Cardiac muscle cell (in vitro differentiated cells and primary cell): ENCODE measurements at regions not wholly inside any gene's neighbourhood (a gene's known extent, or its start where the extent isn't known, plus 50 kb on each side); places are given as distances from the start of the nearest gene placed in this dataset.

ENCODE experiments used
- DNase-seq, 2 donors: peaks; one replicate each; pipeline versions ENCODE4 v3.0.0 to v3.0.0-alpha.2; 2010 to 2017; ENCODE audit warnings: low read depth in 1 of 2, low spot score in 1 of 2
- H3K27ac ChIP-seq: fragments of 200-600 bp; sonication (generic); 2 replicates; pipeline ENCODE4 v1.5.1; 2016
- H3K27me3 ChIP-seq: fragments of 200-600 bp; sonication (generic); 2 replicates; pipeline ENCODE4 v1.6.0; 2016; ENCODE audit warnings: control low read depth
- H3K36me3 ChIP-seq: fragments of 200-600 bp; sonication (generic); 2 replicates; pipeline ENCODE4 v1.5.1; 2016; ENCODE audit warnings: control low read depth
- H3K4me1 ChIP-seq: fragments of 200-600 bp; sonication (generic); 2 replicates; pipeline ENCODE4 v1.8.1; 2017; ENCODE audit warnings: low read depth, mild to moderate bottlenecking, mixed run types
- H3K4me3 ChIP-seq: fragments of 200-600 bp; sonication (generic); 2 replicates; pipeline ENCODE4 v1.5.1; 2016; ENCODE audit warnings: mild to moderate bottlenecking
- H3K9me3 ChIP-seq: fragments of 200-600 bp; sonication (generic); 2 replicates; pipeline ENCODE4 v1.5.1; 2017; ENCODE audit warnings: low read depth, mild to moderate bottlenecking, control low read depth
- TF ChIP-seq, protein P1 (sequence below): IDR thresholded peaks from 2 replicates; pipeline ENCODE4 v1.5.1; 2012; ENCODE audit warnings: low read depth, mild to moderate bottlenecking, low read length

DNA sequence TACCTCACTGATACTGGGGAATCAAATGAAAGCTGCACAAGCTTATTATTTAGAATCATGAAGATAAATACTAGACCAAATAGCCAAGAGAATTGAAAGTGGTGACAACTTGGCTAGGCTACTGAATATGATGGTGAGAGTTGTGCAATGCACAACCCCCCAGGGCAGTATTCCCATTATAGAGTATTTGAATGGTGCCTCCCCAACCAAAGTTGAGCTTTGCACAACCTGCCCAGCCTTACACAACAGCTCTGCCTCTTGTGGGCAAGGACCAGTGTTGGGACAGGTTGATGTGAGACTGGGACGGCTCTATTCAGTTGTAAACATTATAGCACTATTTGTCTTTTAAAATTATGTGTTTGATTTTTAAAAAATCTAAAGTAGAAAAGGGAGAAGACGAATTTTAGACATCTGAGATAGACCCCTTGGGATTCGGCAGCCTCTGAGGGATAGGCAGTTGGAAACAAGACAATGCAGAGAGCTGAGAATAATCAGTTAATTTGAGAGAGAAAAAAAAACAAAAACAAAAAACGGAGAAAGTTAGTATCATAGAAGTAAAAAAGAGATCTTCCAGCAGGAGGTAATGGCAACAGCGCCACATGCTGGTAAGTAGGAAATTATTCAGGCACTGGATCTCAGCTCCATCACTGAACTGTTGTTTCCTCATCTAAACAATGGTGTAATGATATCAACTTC lies 91.0 kb upstream of the KCNA3 start:
- peaks cover 16% of the 10 kb centered on the region for H3K27me3 ChIP-seq
- no peaks in the 10 kb centered on the region for H3K4me1 ChIP-seq
- no peak overlapping the region for H3K4me3 ChIP-seq
- no peaks in the 10 kb centered on the region for H3K36me3 ChIP-seq
- H3K27ac ChIP-seq, result no peak overlapping the region
- peak; percentile 54 to 76 for DNase-seq
- TF ChIP-seq, protein P1, sequence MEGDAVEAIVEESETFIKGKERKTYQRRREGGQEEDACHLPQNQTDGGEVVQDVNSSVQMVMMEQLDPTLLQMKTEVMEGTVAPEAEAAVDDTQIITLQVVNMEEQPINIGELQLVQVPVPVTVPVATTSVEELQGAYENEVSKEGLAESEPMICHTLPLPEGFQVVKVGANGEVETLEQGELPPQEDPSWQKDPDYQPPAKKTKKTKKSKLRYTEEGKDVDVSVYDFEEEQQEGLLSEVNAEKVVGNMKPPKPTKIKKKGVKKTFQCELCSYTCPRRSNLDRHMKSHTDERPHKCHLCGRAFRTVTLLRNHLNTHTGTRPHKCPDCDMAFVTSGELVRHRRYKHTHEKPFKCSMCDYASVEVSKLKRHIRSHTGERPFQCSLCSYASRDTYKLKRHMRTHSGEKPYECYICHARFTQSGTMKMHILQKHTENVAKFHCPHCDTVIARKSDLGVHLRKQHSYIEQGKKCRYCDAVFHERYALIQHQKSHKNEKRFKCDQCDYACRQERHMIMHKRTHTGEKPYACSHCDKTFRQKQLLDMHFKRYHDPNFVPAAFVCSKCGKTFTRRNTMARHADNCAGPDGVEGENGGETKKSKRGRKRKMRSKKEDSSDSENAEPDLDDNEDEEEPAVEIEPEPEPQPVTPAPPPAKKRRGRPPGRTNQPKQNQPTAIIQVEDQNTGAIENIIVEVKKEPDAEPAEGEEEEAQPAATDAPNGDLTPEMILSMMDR, result peak; percentile 76
- H3K9me3 ChIP-seq, result no peaks in the 10 kb centered on the region

DNA sequence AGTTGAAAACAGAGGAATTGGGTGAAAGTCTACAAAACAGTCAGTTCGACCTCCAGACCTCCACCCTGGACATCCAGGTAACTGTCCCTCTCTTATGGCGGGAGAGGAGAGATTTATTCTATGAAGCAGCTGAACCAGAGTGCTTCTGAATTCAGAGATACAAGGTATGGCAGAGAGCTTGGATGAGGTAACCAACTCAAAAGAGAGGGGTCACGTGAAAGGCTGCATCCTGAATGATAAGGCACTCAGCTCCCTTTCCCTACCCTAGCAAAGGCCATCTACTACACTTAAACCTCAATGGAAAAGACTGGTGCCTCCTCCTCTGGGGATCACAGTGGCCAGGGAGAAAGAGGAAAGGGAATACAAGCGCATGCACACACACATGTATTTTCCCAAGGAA lies 88.4 kb upstream of the KCNA3 start:
- no peak overlapping the region for H3K27ac ChIP-seq
- H3K27me3 ChIP-seq, result peaks cover 14% of the 10 kb centered on the region
- H3K36me3 ChIP-seq, result no peaks in the 10 kb centered on the region
- DNase-seq, result no peak
- TF ChIP-seq, protein P1, result no peak
- H3K4me1 ChIP-seq, result no peaks in the 10 kb centered on the region
- H3K9me3 ChIP-seq, result no peaks in the 10 kb centered on the region
- H3K4me3 ChIP-seq, result no peak overlapping the region

DNA sequence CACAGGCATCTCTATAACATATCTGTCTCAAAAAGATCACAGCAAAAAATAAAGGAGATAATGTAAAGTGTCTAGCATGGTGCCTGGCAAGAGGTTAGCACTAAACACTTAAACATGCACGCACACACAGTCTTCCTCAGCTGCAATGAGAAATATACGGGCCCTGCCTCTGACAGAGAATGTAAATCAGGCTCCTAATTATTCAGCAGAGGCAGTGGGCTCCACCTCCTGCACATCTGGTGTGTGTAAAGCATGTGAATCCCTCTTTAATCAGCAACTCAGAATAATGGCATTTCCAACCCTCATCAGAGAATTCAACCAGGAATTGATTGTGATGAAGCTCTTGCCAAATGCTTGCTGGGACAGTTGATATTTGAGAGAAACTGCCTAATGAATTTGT lies 85.6 kb upstream of the KCNA3 start:
- no peak for DNase-seq
- Histone ChIP-seq H3K27me3 (no peaks in the 10 kb centered on the region), H3K9me3 (no peaks in the 10 kb centered on the region), H3K27ac (no peak overlapping the region), H3K36me3 (no peaks in the 10 kb centered on the region), H3K4me1 (no peaks in the 10 kb centered on the region), H3K4me3 (no peak overlapping the region)
- TF ChIP-seq, protein P1, result no peak

DNA sequence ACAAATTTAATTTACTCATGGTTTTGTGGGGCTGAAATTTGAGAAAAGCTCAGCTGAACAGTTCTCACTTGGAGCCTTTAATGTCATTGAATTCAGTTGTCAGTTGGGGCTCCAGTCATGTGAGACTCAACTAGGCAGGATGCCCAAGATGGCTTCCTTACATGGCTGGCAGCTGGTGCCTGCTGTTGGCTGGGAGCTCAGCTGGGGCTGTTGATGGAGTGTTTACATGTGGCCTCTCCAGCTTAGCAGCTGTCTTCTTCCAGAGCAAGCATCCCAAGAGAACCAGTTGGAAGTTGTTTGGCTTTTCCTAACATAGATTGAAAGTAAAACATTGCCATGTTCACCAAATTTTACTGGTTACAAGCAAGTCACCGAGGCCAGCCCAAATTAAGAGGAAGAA lies 81.8 kb upstream of the KCNA3 start:
- DNase-seq, result no peak
- Histone ChIP-seq H3K4me1 (no peaks in the 10 kb centered on the region), H3K27ac (no peak overlapping the region), H3K27me3 (no peaks in the 10 kb centered on the region), H3K36me3 (no peaks in the 10 kb centered on the region), H3K9me3 (no peaks in the 10 kb centered on the region), H3K4me3 (no peak overlapping the region)
- TF ChIP-seq, protein P1, result no peak

DNA sequence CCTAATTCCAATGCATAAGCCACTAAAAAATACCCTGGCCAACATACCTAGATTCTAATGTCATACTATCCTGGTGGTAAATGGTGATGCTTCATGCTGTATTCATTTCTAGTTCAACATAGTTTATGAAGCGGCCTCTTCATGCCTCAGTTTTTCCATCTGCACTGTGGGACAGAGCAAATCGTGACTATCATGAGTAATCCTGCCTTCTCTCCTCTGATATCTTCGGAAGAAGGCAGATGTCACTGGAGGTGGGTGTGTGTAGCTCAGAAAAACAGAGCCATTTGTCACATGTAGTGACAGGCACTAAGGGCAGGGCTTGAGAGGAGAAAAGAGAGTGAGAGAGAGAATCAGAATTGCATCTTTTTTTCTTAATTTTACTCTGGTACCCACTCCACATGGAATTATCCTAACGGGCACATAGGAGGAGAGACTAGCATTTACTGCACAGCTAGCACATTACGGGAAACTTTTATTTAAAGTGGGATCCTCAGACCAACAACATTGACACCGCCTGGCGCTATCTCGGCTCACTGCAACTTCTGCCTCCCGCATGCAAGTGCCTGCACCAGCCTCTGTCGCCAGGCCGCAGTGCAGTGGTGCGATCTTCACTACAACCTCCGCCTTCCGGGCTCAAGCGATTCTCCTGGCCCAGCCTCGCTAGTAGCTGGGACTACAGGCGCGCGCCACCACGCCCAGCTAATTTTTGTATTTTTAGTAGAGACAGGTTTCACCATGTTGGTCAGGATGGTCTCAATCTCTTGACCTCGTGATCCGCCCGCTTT lies 78.4 kb upstream of the KCNA3 start:
- Histone ChIP-seq H3K27ac (no peak overlapping the region), H3K9me3 (no peaks in the 10 kb centered on the region), H3K4me3 (no peak overlapping the region), H3K27me3 (no peaks in the 10 kb centered on the region), H3K4me1 (peaks cover 5% of the 10 kb centered on the region), H3K36me3 (no peaks in the 10 kb centered on the region)
- DNase-seq, result no peak
- TF ChIP-seq, protein P1, result no peak
